NCI-H2171 (cell line): ENCODE measurements at regions not wholly inside any gene's neighbourhood (a gene's known extent, or its start where the extent isn't known, plus 50 kb on each side); places are given as distances from the start of the nearest gene placed in this dataset.

ENCODE experiments used
- DNase-seq: peaks from one replicate; lab custom pipeline; 2025; lab: John Stamatoyannopoulos, UW

- DNase-seq: no peak
Observed at GRCh38 chr15:70158309-70159000, 60.7 kb upstream of the TLE3 start.

DNA sequence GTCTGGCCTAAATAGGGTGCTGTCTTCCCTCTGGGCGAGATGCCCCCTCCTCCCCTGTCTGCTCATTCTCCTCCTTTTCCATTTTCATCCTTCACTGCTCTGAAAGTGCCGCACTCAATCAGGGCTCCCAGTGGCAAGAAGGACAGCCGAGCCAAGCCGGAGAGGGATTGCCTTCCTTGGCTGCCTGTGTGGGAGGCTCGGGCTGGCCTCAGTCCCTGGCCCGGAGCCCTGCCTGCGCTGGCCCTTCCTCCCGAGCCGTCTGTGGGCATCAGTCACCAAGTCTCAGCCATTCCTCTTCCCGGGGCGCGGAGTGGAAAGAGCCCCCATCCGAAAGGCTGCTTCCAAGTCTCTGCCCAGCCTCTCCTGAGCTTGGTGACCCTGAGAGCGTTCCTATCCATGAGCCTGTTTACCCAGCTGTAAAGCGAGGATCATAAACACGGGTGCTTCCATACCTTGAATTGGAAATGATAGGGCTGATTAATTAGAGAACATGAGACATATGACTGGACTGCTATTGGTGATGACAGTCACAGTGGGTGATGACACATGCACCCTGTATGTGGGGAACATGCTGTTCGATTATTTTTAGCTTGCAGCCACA lies 59.1 kb upstream of the TLE3 start:
- no peak for DNase-seq

GRCh38 chr15:70154718-70155347 lies 57.1 kb upstream of the TLE3 start:
- DNase-seq: no peak

GRCh38 chr15:70153921-70154717 lies 56.4 kb upstream of the TLE3 start:
- DNase-seq: no peak

DNA sequence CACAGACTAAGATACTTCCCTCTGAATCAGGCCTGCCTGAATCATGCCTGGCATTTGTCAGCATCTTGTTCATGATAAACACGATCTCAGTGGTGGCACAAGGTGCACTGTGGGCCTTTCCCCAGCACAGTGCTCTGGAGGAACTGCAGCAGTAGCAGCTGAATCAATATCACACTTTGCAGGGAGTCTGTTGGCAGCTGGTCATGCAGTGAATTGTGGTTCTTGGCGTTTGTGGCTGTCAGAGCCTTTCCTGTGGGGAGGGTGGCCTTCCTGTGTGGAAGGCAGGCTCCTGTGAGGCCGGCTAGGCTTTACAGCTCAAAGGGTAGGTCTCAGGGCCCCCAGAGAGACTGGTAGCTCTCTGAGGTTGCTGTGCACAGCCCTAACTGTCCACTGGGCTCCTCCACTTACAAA lies 54.4 kb upstream of the TLE3 start:
- DNase-seq: no peak

DNA sequence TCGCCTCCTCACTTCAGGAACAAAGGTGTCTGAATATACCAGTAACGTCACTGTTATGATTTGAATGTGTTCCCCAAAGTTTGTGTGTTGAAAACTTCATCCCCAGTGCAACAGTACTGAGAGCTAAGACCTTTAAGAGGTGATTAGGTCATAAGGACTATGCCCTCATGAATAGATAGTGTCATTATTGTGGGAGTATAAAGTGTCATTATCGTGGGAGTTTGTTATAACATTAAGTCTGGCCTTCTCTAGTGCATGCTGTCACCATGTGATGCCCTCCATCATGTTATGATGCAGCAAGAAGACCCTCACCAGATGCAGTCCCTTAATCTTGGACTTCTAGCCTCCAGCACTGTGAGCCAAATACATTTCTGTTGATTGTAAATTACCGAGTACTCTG lies 53.7 kb upstream of the TLE3 start:
- no peak for DNase-seq

- DNase-seq: no peak
Observed at GRCh38 chr15:70151003-70151402, 53.3 kb upstream of the TLE3 start.

DNA sequence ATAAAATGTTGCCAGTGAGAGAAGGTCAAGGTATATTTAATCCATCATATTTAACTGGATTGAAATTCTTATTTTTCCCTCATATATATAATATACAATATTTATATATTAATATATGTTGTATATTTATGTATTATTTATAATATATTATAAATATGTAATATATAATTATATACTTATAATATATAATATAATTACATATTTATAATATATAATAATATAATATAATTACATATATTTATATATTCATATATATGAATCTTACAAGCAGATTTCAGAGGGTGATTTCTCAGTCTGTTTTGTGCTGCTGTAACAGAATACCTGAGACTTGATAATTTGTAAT lies 52.7 kb upstream of the TLE3 start:
- no peak for DNase-seq

GRCh38 chr15:70149667-70150404 lies 52.1 kb upstream of the TLE3 start:
- no peak for DNase-seq

GRCh38 chr15:70147778-70148177 lies 50.1 kb upstream of the TLE3 start:
- no peak for DNase-seq
